Frontal cortex (tissue), 3 donors: ENCODE measurements at regions not wholly inside any gene's neighbourhood (a gene's known extent, or its start where the extent isn't known, plus 50 kb on each side); places are given as distances from the start of the nearest gene placed in this dataset.
"Not testable (repeated sequence)": the region's sequence is repeated elsewhere in the genome, so short reads cannot be mapped to it uniquely, and the experiment has no call there.

ENCODE experiments used
- DNase-seq, 2 donors: peaks; one replicate each; pipeline ENCODE4 v3.0.0; 2012; ENCODE audit warnings: low spot score in 2 of 2
- FAIRE-seq: peaks from 2 replicates; lab custom pipeline; 2012; peaks lifted over from hg19 to GRCh38; lab: Jason Lieb, UNC
- donor health status: control.
- donor health status: control.
- donor health status: control.

DNA sequence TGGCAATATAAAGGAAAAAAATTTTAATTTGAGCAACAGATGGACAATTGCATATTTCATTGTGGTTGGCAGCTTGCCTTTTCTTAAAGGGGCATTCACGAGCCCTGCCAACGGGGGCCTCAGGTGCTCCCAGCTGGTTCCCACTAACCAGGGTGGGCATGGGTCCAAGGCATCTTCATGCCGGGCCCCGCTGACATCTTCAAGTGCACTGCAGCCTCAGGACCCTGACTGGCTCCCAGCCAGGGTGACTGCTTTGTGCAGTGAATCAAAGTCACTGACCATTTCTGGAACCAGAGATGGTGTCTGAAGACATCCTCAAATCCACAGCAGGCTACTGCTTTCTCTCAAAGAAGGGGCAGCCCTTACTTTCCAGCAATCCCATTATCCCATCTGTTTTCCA, 275.2 kb upstream of the MGMT start:
- DNase-seq (no peak), FAIRE-seq (no peak)

DNA sequence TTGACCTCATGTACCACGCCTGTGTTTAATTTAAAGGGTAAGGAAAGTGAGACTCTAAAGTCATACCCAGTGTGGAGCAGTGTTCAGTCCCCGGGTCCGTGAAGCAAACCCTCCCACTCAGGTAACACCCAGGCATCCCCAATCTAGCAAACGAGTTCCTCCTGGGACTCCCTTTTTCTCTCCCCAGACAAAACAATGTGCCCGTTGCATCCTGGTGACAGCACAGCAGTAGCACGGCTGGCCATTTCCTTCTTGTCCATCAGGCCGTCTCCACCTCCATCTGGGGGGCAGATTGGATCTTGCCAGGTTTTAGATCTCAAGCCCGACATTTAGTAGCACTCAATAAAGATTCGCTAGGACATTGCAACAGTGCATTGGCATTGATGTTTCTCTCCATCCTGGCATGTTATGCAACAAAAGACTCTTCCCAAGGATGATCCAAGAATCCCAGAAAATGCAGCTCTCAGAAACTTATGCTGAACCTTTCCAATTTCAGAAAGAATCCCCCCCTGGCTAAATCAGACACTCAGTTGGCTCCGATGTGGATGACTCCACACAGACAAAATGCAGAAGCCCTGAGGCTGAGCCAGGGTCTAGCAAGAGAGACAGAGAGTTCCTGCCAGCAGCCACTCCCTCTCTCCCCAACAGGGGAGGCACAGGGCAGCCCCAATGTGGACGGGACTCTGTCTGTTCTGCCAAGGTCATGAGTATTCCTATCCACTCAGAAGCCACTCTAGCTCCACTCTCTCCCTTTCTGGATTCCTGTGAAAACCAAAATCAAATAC, 274.5 kb upstream of the MGMT start:
- DNase-seq (no peak), FAIRE-seq (no peak)

DNA sequence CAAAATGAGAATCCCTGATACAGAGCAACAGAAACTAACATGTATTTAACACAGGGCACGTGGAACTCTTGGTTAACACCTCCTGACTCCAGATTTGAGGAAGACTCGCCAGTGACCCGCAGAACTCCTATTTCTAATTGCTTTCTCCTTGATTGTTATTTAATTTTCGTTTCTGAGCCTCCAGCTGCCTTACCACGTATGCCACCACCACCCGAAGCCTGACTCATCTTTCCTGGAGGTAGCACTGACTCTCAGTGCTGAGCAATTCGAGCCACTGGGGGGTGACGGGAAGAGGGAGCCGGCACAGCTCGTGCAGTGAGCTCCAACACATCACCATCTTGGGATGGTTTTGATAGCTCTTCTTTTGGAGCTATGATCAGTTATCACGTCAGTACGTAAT, 273.9 kb upstream of the MGMT start:
- FAIRE-seq (no peak), DNase-seq (no peak)

DNA sequence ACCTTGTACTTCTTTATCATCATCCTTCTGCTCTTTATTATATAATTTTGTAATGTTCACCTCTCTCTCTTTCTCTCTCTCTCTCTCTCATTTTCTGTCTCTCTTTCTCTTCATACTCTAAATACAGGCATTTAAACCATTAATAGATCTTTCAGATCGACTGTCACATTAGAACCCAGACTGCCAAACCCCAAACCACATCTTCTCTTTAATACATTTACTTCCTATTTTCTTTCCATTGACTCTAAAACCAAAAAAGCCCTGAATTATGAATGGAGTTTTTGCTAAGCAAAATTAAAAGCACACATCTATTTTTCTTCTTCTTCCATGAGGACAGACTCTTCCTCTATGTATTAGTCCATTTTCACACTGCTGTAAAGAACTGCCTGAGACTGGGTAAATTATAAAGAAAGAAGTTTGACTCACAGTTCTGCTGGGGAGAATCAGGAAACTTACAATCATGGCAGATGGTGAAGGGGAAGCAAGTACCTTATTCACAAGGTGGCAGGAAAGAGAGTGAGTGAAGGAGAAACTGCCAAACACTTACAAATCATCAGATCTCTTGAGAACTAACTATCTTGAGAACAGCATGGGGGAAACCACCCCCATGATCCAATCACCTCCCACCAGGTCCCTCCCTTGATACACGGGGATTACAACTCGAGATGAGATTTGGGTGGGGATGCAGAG, 272.7 kb upstream of the MGMT start:
- DNase-seq (no peak), FAIRE-seq (no peak)

DNA sequence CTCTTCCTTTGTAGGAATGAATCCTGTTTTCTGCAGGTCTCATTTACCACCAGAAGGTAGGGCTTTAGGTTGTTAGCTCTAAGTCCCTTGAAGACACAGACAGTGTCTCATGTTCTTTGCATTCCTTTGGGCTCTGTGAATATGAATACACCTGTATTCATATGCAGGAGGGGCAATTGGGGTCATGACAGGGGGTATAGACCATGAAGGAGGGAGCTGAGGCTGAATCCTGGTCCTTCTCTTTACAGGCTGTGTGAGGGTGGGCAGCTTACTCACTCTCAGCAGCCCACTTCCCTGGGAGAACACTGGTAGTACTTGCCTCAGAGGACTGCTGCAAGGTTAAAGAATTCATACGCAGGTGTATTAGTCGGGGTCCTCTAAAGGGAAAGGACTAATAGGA, 267.2 kb upstream of the MGMT start:
- FAIRE-seq (no peak), DNase-seq (no peak)

DNA sequence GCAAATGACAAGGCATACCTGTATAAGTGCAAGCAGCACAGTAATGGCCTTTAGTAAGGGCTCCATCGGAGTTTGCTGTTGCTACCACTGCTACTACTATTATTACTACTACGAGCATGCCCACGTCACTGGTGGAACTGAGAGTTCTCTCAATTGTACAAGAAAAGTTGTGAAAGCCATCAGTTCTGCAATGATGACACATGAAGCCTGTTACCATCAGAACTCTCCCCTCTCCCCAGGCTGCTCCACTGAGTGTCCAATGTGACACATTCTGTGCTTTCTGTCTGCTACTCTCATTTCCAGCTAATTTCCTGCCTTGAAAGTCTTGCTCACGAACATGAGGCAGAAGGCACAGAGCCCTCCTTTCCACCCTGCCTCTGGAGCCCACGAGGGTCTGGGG, 263.2 kb upstream of the MGMT start:
- DNase-seq (no peak), FAIRE-seq (no peak)

DNA sequence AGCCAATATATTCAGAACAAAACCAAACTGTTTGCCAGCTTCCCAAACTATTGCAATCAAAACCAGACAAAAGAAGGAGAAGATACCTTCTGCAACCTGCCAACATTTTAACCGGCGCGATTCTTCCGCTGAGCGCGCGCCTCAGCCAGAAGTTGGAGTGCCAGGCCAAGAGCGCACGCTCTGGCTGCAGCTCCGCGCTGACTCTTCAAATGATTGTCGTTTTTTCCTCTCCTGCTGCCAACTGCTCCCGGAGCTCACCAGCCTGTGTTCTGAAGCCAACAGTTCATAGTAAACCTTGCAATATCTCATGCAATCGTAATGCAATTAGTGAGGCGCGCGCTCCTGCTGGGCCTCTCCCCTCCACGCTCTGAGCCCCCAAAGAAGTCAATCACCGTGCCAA, 259.7 kb upstream of the MGMT start:
- DNase-seq (no peak), FAIRE-seq (no peak)

DNA sequence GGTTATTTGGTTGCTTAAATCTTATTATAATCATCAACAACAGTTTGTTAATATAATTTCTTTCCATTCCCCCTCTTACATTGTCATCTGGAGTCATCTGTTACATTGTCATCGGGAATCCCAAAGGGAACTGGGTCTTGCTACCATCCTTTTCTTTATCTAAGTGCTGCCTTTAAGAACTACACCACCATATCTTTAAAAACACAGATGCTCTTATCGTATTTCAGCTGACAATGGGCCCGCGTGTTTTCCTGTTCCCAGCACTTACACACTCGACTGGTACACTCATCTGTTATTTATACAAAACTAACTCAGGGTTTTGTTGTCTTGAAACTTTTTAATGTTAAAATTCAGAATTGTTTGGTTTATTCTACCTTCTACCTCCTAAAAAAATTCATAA, 256.2 kb upstream of the MGMT start:
- no peak for FAIRE-seq
- no peak for DNase-seq

DNA sequence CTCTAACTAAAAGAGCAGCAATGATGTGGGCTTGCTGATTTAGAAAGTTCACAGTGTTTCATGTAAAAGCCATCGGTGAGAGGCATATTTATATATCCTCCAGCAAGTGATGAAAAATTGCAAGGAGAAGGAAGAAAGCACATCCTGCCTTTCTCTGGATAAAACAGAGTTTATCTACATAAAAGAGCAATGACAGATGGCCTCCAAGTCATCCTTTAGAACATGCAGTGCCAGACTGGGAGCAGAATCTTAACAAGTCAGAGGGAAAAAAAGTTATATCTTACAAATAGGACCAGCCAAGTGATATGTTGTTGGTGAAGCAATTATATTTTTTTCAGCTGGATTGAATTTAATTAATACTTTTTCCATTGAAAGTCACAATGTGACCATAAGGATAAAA, 253.8 kb upstream of the MGMT start:
- FAIRE-seq (no peak), DNase-seq (no peak)

DNA sequence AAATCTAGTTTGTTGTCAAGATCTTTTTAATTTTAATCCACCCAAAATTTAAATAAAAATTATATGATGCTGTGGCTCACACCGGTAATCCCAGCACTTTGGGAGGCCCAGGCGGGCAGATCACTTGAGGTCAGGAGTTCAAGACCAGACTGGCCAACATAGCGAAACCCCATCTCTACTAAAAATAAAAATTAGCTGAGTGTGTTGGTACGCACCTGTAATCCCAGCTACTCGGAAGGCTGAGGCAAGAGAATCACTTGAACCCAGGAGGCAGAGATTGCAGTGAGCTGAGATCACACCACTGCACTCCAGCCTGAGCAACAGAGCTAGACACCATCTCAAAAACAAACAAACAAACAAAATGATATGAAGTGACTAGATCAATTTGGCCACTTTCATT, 253.0 kb upstream of the MGMT start:
- FAIRE-seq, DNase-seq: not testable (repeated sequence)

DNA sequence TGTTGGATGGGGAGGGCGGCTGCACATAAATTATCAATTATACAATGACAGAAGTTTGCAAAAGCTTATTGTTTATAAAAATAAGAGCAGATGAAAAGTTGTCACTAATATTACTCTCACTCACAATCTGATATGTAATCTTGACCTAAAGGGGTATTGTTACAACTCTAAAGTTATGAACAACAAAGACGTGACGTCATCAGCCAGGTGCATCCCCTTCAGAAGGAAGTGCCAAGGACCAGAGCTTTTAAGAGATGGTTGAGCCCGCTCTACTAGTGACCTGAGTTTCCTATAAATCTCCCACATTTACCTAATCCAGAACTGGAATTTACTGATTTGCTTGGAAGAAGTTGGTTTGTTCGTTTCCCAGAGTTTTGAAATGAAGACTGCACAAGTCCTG, 247.7 kb upstream of the MGMT start:
- no peak for FAIRE-seq
- DNase-seq: no peak

DNA sequence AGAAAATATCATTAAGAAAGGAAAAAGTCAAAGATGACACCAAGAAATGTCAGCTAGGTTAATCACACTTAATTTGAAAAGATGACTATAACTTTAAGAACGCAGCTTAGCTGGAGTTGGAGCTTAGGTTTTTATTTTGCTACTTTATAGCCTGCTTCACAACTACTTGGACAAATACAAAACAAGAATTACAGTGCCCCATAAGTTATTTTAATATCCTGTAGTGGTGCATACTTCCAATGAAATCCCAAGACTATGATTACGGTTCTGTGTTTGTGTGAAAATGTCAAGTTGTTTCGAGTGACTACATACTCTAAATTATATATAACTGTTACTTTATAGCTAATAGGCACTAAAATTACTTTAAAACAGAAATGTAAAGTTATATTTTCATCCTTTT, 244.6 kb upstream of the MGMT start:
- DNase-seq (no peak), FAIRE-seq (no peak)

DNA sequence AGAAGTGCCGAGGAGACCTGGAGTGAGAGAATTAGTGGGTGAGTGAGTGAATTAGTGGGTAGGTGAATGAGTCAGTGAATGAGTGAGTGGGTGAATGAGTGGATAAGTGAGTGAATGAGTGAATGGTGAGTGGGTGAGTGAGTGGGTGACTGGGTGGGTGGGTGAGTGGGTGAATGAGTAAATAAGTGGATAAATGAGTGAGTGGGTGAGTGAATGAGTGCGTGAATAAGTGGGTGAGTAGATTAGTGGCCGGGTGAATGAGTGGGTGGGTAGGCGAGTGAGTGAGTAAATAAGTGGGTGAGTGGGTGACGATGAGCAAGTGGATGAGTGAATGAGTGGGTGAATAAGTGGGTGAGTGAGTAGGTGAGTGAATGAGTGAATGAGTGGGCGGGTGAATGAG, 243.7 kb upstream of the MGMT start:
- FAIRE-seq: no peak
- no peak for DNase-seq

DNA sequence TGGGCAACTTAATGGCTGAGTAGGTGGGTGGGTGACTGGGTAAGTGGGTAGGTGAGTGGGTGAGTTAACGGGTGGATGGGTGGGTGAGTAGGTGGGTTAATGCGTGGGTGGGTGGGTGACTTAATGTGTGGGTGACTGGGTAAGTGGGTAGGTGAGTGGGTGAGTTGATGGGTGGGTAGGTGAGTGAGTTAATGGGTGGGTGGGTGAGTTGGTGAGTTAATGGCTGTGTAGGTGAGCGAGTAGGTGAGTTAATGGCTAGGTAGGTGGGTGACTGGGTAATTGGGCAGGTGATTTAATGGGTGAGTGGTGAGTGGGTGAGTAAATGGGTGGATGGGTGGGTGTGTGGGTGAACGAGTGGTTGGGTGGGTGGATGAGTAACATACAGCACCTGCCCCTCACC, 243.0 kb upstream of the MGMT start:
- FAIRE-seq (no peak), DNase-seq (no peak)

DNA sequence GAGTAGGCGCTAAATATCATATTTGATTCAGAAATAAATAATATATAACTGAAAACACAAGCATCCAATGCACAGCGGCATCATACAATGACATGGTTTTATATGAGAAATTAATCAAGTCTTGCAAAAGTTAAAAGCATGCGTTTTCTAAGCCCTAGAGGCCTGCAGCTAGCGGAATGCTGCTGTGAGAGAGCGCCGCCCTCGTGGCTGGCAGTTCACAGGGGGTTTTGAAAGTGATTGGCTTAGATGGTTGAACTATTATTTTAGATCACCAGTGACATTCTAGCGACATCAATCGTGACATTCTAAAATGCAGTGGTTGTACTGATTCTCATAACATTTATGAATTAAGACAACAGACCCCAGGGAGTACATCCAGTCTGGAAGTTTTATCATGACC, 235.2 kb upstream of the MGMT start:
- FAIRE-seq (no peak), DNase-seq (no peak)

DNA sequence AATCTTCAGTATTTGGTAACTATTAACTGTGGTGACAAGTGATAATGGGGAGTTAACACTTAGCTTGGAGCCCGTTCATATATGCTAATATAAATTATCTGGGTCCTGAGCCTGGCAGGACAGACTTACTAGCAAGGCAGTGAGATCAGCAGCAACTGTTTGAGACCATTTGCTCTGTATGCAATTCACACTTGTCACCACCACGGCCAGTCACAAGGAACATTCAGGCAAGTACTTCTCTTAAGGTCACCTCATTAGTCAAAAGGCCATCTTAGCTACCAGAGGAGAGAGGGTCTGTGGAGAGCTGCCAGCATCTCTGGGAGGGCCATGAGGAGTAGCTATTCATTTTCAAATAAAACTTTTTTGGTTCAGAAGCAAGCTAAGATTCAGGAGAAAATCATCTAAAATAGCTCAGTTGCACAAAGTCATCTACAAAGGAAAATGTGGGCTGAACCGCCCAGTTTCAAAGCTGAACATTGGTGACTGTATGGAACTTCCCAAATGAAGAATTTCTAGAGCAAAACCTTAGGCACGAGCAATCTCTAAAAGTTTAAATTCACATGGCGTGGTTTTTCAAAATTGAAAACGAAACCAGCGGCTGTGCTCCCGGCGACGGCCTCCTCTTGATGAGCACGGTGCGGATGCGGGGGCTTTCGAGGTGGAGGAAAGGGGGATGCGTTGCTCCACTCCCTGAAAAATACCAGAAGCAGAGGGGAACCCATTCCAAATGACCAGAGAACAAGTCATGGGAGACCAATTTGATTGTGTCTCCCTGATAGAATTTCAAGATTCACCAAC, 233.5 kb upstream of the MGMT start:
- FAIRE-seq (no peak), DNase-seq (no peak)

DNA sequence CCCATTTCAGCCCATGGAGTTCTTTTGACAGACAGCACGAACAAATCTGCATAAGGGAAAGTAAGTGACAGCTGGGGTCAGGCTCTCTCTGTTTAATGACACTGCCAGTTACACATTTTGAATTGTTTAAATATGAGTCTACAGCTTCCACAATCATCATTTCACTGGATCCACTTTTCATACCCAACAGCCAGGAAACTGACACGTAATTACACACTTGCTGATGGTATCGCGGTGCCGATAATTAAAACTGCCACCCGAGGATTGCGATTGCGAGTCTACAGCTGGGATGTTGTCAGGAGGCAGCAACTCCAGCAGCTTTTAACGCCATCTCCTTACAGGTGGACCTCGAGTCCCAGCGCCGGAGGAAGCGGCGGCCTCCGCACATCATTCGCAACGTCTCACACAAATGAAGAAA, 230.8 kb upstream of the MGMT start:
- DNase-seq (no peak), FAIRE-seq (no peak)

DNA sequence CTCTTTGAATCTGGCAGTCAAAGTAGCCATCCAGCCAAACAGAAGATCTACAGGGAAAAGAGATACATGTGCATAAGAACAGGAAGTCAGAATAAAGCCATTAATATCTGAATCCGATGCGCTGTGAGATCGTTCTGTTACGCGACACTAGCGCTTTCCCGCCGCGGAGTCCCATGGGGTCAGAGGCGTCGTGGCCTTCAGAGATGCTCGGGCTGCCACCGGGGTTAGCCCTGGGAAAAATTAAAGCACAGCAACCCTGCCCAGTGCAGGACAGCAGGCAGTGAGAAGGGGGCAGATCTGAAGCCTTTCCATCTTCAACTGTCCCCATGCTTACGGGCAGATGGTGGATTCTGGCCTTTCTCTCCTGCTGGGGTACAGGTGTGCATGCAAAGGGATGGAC, 225.6 kb upstream of the MGMT start:
- DNase-seq (no peak), FAIRE-seq (no peak)

DNA sequence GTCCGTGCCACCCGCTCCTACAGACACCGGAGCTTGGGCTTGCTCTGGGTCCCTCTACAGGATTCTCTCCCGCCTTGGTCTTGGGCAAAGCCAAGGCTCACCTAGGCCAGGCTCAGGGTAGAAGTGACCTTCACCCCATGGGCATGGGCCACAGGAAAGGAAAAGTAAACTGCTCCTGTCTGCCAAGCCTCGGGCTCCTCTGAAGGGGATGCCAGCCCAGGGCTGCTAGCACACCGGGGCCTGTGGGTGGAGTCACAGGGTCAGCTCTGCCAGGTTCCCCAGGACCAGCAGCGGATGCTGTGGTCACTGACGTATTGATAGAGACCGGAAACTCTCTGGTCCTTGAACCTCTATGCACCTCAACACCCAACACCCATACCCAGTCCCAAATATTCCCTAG, 222.7 kb upstream of the MGMT start:
- no peak for DNase-seq
- FAIRE-seq: no peak

DNA sequence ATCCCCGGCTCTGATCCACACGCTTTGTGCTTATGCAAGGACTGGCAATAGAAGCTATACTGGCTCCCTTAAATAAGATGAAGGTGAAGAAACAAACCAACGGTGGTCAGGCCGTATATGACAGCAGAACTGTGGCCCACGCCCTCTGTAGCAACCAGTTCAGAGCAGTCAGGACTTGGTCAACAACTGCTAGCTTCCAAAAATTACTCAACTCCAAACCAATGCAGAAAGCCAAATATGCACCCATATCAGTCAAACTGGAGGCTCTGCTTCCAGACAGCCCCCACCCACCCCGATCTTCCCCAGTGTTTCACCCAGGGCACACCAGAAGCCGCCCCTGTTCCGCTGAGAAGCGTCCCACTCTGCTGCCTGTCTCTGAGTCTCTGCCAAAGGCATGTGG, 222.3 kb upstream of the MGMT start:
- FAIRE-seq (no peak), DNase-seq (no peak)
